ENCODE measurements at regions not wholly inside any gene's neighbourhood (a gene's known extent, or its start where the extent isn't known, plus 50 kb on each side); places are given as distances from the start of the nearest gene placed in this dataset.

DNA sequence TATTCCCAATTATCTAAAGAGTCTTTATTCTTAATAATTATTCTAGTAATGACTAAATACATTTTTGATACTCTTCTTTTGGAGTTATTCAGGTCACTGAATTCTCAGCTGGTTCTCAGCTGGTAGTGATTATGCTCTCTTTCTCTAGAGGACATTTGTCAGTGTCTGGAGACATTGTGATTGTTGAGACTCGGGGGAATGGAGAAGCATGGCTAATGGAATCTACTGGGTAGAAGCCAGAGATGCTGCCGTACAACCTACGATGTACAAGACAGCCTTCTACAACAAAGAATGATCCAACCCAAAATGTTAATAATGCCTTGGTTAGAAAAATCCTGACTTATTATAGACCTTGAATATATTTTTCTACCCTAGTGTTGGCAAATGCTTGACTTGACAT is 149.2 kb upstream of the ANKRD50 start:
- intact Hi-C loops (cut with DNase I), result no loop called here
- Histone ChIP-seq H3K4me1 (replicated peaks in 1 of 2) (no peaks in the 10 kb centered on the region), H3K27me3 (no peaks in the 10 kb centered on the region), H3K36me3 (replicated peaks in 1 of 2) (no peaks in the 10 kb centered on the region), H3K9me3 (replicated peaks in 1 of 3) (no peaks in the 10 kb centered on the region), H3K27ac (no peak overlapping the region), H3K4me3 (no peak overlapping the region)
- 78 to 90% (median 85%) methylated on average over 3 of the region's 3 CpGs for WGBS, 4 donors
- DNase-seq, result no peak
- TF ChIP-seq POLR2A (IDR thresholded peaks at IDR 0.05), result no peak
- TF ChIP-seq, protein P1, sequence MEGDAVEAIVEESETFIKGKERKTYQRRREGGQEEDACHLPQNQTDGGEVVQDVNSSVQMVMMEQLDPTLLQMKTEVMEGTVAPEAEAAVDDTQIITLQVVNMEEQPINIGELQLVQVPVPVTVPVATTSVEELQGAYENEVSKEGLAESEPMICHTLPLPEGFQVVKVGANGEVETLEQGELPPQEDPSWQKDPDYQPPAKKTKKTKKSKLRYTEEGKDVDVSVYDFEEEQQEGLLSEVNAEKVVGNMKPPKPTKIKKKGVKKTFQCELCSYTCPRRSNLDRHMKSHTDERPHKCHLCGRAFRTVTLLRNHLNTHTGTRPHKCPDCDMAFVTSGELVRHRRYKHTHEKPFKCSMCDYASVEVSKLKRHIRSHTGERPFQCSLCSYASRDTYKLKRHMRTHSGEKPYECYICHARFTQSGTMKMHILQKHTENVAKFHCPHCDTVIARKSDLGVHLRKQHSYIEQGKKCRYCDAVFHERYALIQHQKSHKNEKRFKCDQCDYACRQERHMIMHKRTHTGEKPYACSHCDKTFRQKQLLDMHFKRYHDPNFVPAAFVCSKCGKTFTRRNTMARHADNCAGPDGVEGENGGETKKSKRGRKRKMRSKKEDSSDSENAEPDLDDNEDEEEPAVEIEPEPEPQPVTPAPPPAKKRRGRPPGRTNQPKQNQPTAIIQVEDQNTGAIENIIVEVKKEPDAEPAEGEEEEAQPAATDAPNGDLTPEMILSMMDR (IDR thresholded peaks at IDR 0.05), result no peak

DNA sequence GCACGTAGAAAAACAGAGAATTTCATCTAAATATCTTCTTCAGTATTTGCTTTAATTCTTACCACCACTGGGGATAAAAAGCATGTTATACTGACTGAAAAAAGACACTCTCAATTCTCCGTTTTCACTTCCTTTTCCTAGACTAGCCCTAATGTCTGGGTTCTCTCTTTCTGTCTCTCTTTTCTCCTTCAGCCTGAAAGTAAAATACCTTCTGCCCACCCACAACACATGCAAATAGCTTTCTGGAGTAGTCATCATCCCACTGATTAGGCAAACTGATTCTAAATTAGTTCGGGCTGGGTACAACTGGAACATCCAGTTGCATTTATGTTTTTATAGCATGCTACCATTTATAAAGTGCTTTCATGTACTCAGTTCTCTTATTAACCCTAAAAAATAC is 142.4 kb upstream of the ANKRD50 start:
- WGBS, 4 donors, result 77 to 82% (median 79%) methylated on average over 3 of the region's 3 CpGs
- Histone ChIP-seq H3K27ac (no peak overlapping the region), H3K27me3 (no peaks in the 10 kb centered on the region), H3K36me3 (replicated peaks in 1 of 2) (no peaks in the 10 kb centered on the region), H3K4me1 (replicated peaks in 1 of 2) (no peaks in the 10 kb centered on the region), H3K4me3 (no peak overlapping the region), H3K9me3 (replicated peaks in 1 of 3) (no peaks in the 10 kb centered on the region)
- TF ChIP-seq, protein P1 (IDR thresholded peaks at IDR 0.05), result no peak
- no peak for TF ChIP-seq POLR2A (IDR thresholded peaks at IDR 0.05)
- DNase-seq, result no peak
- intact Hi-C loops (cut with DNase I), result no loop called here

DNA sequence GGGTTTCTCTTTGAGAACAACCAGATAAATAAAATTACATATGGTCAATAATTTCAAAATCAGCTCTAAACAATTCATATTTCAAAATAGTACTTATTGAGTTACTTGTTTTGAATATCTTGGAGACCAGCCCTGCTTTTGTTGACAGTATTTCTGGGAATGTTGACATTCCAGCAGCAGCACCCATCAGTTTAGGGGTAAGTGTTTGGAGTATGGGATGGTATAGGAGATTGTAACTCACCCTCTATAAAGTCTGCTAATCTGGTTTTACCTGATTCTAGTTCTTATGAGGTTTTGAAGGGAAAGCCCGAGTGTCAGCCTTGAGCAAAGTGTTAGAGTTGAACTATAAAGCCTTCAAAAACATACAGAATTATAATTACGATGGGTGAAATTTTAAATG is 139.2 kb upstream of the ANKRD50 start:
- no peak for TF ChIP-seq POLR2A (IDR thresholded peaks at IDR 0.05)
- TF ChIP-seq, protein P1 (IDR thresholded peaks at IDR 0.05), result no peak
- DNase-seq, result no peak
- H3K4me1 ChIP-seq (replicated peaks in 1 of 2), result no peaks in the 10 kb centered on the region
- H3K27me3 ChIP-seq, result no peaks in the 10 kb centered on the region
- H3K9me3 ChIP-seq (replicated peaks in 1 of 3), result no peaks in the 10 kb centered on the region
- 68 to 83% (median 81%) methylated on average over 2 of the region's 2 CpGs for WGBS, 4 donors
- H3K27ac ChIP-seq, result no peak overlapping the region
- no peak overlapping the region for H3K4me3 ChIP-seq
- intact Hi-C loops (cut with DNase I), result no loop called here
- H3K36me3 ChIP-seq (replicated peaks in 1 of 2), result no peaks in the 10 kb centered on the region

DNA sequence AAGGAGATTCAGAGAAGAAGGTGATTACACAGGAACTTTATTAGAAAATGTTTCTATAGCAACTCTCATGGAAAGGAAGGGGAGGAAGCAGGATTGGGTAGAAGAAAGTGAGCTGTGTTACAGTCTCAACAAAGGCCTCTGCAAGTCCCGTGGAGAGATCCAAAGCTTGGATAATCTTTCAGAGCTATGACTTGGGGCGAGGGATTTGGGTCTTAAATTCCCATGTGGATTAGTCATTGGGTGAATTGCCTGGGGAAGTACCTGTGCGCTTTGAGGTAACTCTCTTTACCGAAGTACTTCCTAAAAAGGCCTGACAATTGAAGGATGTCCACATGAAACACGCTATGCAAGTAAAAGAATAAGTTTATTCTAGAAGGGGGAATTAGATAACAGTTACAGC is 133.8 kb upstream of the ANKRD50 start:
- TF ChIP-seq, protein P1 (IDR thresholded peaks at IDR 0.05), result no peak
- TF ChIP-seq POLR2A (IDR thresholded peaks at IDR 0.05), result no peak
- WGBS, 4 donors, result 70 to 82% (median 77%) methylated on average over 5 of the region's 5 CpGs
- Histone ChIP-seq H3K36me3 (replicated peaks in 1 of 2) (no peaks in the 10 kb centered on the region), H3K9me3 (replicated peaks in 1 of 3) (no peaks in the 10 kb centered on the region), H3K4me3 (no peak overlapping the region), H3K27ac (no peak overlapping the region), H3K4me1 (replicated peaks in 1 of 2) (no peaks in the 10 kb centered on the region), H3K27me3 (no peaks in the 10 kb centered on the region)
- DNase-seq, result no peak
- intact Hi-C loops (cut with DNase I), result no loop called here

Data from adrenal gland (tissue), 9 donors.